ENCODE measurements at regions not wholly inside any gene's neighbourhood (a gene's known extent, or its start where the extent isn't known, plus 50 kb on each side); places are given as distances from the start of the nearest gene placed in this dataset.

- intact Hi-C loops (cut with DNase I), result no loop called here
- WGBS, 3 donors, result 64 to 68% (median 65%) methylated on average over 2 of the region's 2 CpGs
- ATAC-seq (no peak), DNase-seq (no peak)
- TF ChIP-seq CTCF (IDR thresholded peaks at IDR 0.05), result no peak
- H3K4me3 ChIP-seq, result no peak overlapping the region
- H3K9me3 ChIP-seq, result no peaks in the 10 kb centered on the region
- no peaks in the 10 kb centered on the region for H3K4me1 ChIP-seq
- H3K36me3 ChIP-seq (ENCODE audit: insufficient read depth in 1 of 2, low read depth in 1 of 2), result no peaks in the 10 kb centered on the region
- H3K27me3 ChIP-seq (ENCODE audit: insufficient read depth in 3 of 3, low read length in 2 of 3), result no peaks in the 10 kb centered on the region
- H3K27ac ChIP-seq, result no peak overlapping the region
These were observed 102.3 kb downstream of the ANKRD50 start for GRCh38 chr4:124610211-124610610.

Data from psoas muscle (tissue), 7 donors.